ENCODE measurements at regions not wholly inside any gene's neighbourhood (a gene's known extent, or its start where the extent isn't known, plus 50 kb on each side); places are given as distances from the start of the nearest gene placed in this dataset.

- H3K4me3 ChIP-seq (ENCODE audit: low read length): no peak overlapping the region
- no peaks in the 10 kb centered on the region for H3K36me3 ChIP-seq (ENCODE audit: control insufficient read depth in 2 of 3, insufficient read depth in 3 of 3, low read length in 3 of 3)
- H3K27ac ChIP-seq (ENCODE audit: low read depth, low read length): no peak overlapping the region
- no peaks in the 10 kb centered on the region for H3K4me1 ChIP-seq (ENCODE audit: control insufficient read depth in 2 of 2, insufficient read depth in 2 of 2, low read length in 2 of 2)
- H3K36me3 Mint-ChIP-seq: peaks cover 0 to 3% (median 0%) of the 10 kb centered on the region in 5 donors
- H3K4me3 Mint-ChIP-seq: no peak overlapping the region
- peaks cover 0 to 9% (median 4%) of the 10 kb centered on the region in 5 donors for H3K27me3 Mint-ChIP-seq
- H3K27me3 ChIP-seq (ENCODE audit: control insufficient read depth in 2 of 2, insufficient read depth in 2 of 2, low read length in 2 of 2): no peaks in the 10 kb centered on the region
- intact Hi-C loops (cut with micrococcal nuclease): no loop called here
- POLR2A ChIA-PET: no interaction called here
- no peak for ATAC-seq
- CTCF ChIA-PET: no interaction called here
- H3K9me3 Mint-ChIP-seq: peaks cover 0 to 5% (median 0%) of the 10 kb centered on the region in 11 donors
- H3K27ac Mint-ChIP-seq: no peak overlapping the region
- no peak for DNase-seq
- peaks cover 0 to 5% (median 3%) of the 10 kb centered on the region in 7 donors for H3K4me1 Mint-ChIP-seq
- H3K9me3 ChIP-seq (ENCODE audit: control insufficient read depth in 2 of 3, low read length in 3 of 3): no peaks in the 10 kb centered on the region
Measured at GRCh38 chr5:35473589-35473988, 144.1 kb upstream of the SPEF2 start.

GRCh38 chr5:35470866-35471265 is 146.8 kb upstream of the SPEF2 start:
- CTCF ChIA-PET: no interaction called here
- no peak overlapping the region for H3K4me3 ChIP-seq (ENCODE audit: low read length)
- Mint-ChIP-seq H3K4me1 (no peaks in the 10 kb centered on the region), H3K27ac (peak overlapping the region in 1 of 9 donors; percentile 2), H3K9me3 (peaks cover 0 to 1% (median 0%) of the 10 kb centered on the region in 11 donors), H3K36me3 (no peaks in the 10 kb centered on the region), H3K27me3 (peaks cover 0 to 9% (median 5%) of the 10 kb centered on the region in 5 donors), H3K4me3 (no peak overlapping the region)
- ATAC-seq: no peak
- POLR2A ChIA-PET: no interaction called here
- intact Hi-C loops (cut with micrococcal nuclease): no loop called here
- H3K27me3 ChIP-seq (ENCODE audit: control insufficient read depth in 2 of 2, insufficient read depth in 2 of 2, low read length in 2 of 2): no peaks in the 10 kb centered on the region
- no peak overlapping the region for H3K27ac ChIP-seq (ENCODE audit: low read depth, low read length)
- H3K4me1 ChIP-seq (ENCODE audit: control insufficient read depth in 2 of 2, insufficient read depth in 2 of 2, low read length in 2 of 2): no peaks in the 10 kb centered on the region
- DNase-seq: no peak
- H3K9me3 ChIP-seq (ENCODE audit: control insufficient read depth in 2 of 3, low read length in 3 of 3): no peaks in the 10 kb centered on the region
- H3K36me3 ChIP-seq (ENCODE audit: control insufficient read depth in 2 of 3, insufficient read depth in 3 of 3, low read length in 3 of 3): no peaks in the 10 kb centered on the region

- Mint-ChIP-seq H3K4me1 (no peaks in the 10 kb centered on the region), H3K36me3 (no peaks in the 10 kb centered on the region), H3K27me3 (peaks cover 0 to 8% (median 0%) of the 10 kb centered on the region in 5 donors), H3K9me3 (peaks cover 0 to 1% (median 0%) of the 10 kb centered on the region in 11 donors), H3K27ac (no peak overlapping the region), H3K4me3 (no peak overlapping the region)
- no peak for ATAC-seq
- ChIA-PET POLR2A (no interaction called here), CTCF (no interaction called here)
- Histone ChIP-seq H3K9me3 (ENCODE audit: control insufficient read depth in 2 of 3, low read length in 3 of 3) (no peaks in the 10 kb centered on the region), H3K4me1 (ENCODE audit: control insufficient read depth in 2 of 2, insufficient read depth in 2 of 2, low read length in 2 of 2) (no peaks in the 10 kb centered on the region), H3K27ac (ENCODE audit: low read depth, low read length) (no peak overlapping the region), H3K4me3 (ENCODE audit: low read length) (no peak overlapping the region), H3K27me3 (ENCODE audit: control insufficient read depth in 2 of 2, insufficient read depth in 2 of 2, low read length in 2 of 2) (no peaks in the 10 kb centered on the region), H3K36me3 (ENCODE audit: control insufficient read depth in 2 of 3, insufficient read depth in 3 of 3, low read length in 3 of 3) (no peaks in the 10 kb centered on the region)
- DNase-seq: no peak
- intact Hi-C loops (cut with micrococcal nuclease): no loop called here
Measured at GRCh38 chr5:35468811-35469210, 148.9 kb upstream of the SPEF2 start.

- Histone ChIP-seq H3K27ac (ENCODE audit: low read depth, low read length) (no peak overlapping the region), H3K9me3 (ENCODE audit: control insufficient read depth in 2 of 3, low read length in 3 of 3) (no peaks in the 10 kb centered on the region), H3K4me1 (ENCODE audit: control insufficient read depth in 2 of 2, insufficient read depth in 2 of 2, low read length in 2 of 2) (no peaks in the 10 kb centered on the region), H3K4me3 (ENCODE audit: low read length) (no peak overlapping the region), H3K27me3 (ENCODE audit: control insufficient read depth in 2 of 2, insufficient read depth in 2 of 2, low read length in 2 of 2) (no peaks in the 10 kb centered on the region), H3K36me3 (ENCODE audit: control insufficient read depth in 2 of 3, insufficient read depth in 3 of 3, low read length in 3 of 3) (no peaks in the 10 kb centered on the region)
- Mint-ChIP-seq H3K27ac (no peak overlapping the region), H3K4me1 (no peaks in the 10 kb centered on the region), H3K27me3 (peaks cover 0 to 9% (median 0%) of the 10 kb centered on the region in 5 donors), H3K36me3 (no peaks in the 10 kb centered on the region), H3K4me3 (no peak overlapping the region), H3K9me3 (no peaks in the 10 kb centered on the region)
- no peak for DNase-seq
- ChIA-PET CTCF (interaction anchor here (0.6 kb wide), 1 partner anchor 1358 kb away, joined by 4 read pairs; no protein-coding TSS in a partner anchor), POLR2A (no interaction called here)
- ATAC-seq: no peak
- intact Hi-C loops (cut with micrococcal nuclease): no loop called here
Measured at GRCh38 chr5:35466746-35467145, 150.9 kb upstream of the SPEF2 start.

GRCh38 chr5:35464757-35465156 is 152.9 kb upstream of the SPEF2 start:
- H3K4me1 ChIP-seq (ENCODE audit: control insufficient read depth in 2 of 2, insufficient read depth in 2 of 2, low read length in 2 of 2): no peaks in the 10 kb centered on the region
- no peak overlapping the region for H3K4me3 ChIP-seq (ENCODE audit: low read length)
- H3K4me1 Mint-ChIP-seq: no peaks in the 10 kb centered on the region
- H3K4me3 Mint-ChIP-seq: no peak overlapping the region
- ChIA-PET CTCF (no interaction called here), POLR2A (no interaction called here)
- H3K27me3 Mint-ChIP-seq: peaks cover 0 to 11% (median 5%) of the 10 kb centered on the region in 5 donors
- DNase-seq (no peak), ATAC-seq (no peak)
- no peak overlapping the region for H3K27ac Mint-ChIP-seq
- H3K27ac ChIP-seq (ENCODE audit: low read depth, low read length): no peak overlapping the region
- H3K36me3 Mint-ChIP-seq: no peaks in the 10 kb centered on the region
- no peaks in the 10 kb centered on the region for H3K27me3 ChIP-seq (ENCODE audit: control insufficient read depth in 2 of 2, insufficient read depth in 2 of 2, low read length in 2 of 2)
- H3K9me3 ChIP-seq (ENCODE audit: control insufficient read depth in 2 of 3, low read length in 3 of 3): no peaks in the 10 kb centered on the region
- no peaks in the 10 kb centered on the region for H3K9me3 Mint-ChIP-seq
- H3K36me3 ChIP-seq (ENCODE audit: control insufficient read depth in 2 of 3, insufficient read depth in 3 of 3, low read length in 3 of 3): no peaks in the 10 kb centered on the region
- intact Hi-C loops (cut with micrococcal nuclease): no loop called here

GRCh38 chr5:35461530-35461929 is 156.1 kb upstream of the SPEF2 start:
- Histone ChIP-seq H3K36me3 (ENCODE audit: control insufficient read depth in 2 of 3, insufficient read depth in 3 of 3, low read length in 3 of 3) (no peaks in the 10 kb centered on the region), H3K27me3 (ENCODE audit: control insufficient read depth in 2 of 2, insufficient read depth in 2 of 2, low read length in 2 of 2) (no peaks in the 10 kb centered on the region), H3K4me1 (ENCODE audit: control insufficient read depth in 2 of 2, insufficient read depth in 2 of 2, low read length in 2 of 2) (no peaks in the 10 kb centered on the region), H3K27ac (ENCODE audit: low read depth, low read length) (no peak overlapping the region), H3K4me3 (ENCODE audit: low read length) (no peak overlapping the region), H3K9me3 (ENCODE audit: control insufficient read depth in 2 of 3, low read length in 3 of 3) (peaks cover 0 to 10% (median 0%) of the 10 kb centered on the region in 3 experiments)
- no peak overlapping the region for H3K4me3 Mint-ChIP-seq
- H3K36me3 Mint-ChIP-seq: peaks cover 0 to 11% (median 7%) of the 10 kb centered on the region in 5 donors
- ATAC-seq (no peak), DNase-seq (no peak)
- peaks cover 0 to 21% (median 7%) of the 10 kb centered on the region in 11 donors for H3K9me3 Mint-ChIP-seq
- H3K27ac Mint-ChIP-seq: no peak overlapping the region
- CTCF ChIA-PET: no interaction called here
- H3K4me1 Mint-ChIP-seq: no peaks in the 10 kb centered on the region
- intact Hi-C loops (cut with micrococcal nuclease): no loop called here
- POLR2A ChIA-PET: no interaction called here
- H3K27me3 Mint-ChIP-seq: peaks cover 0 to 11% (median 9%) of the 10 kb centered on the region in 5 donors

GRCh38 chr5:35458824-35459207 is 158.8 kb upstream of the SPEF2 start:
- no peaks in the 10 kb centered on the region for H3K4me1 ChIP-seq (ENCODE audit: control insufficient read depth in 2 of 2, insufficient read depth in 2 of 2, low read length in 2 of 2)
- Mint-ChIP-seq H3K9me3 (peaks cover 0 to 34% (median 14%) of the 10 kb centered on the region in 11 donors), H3K27me3 (peaks cover 0 to 21% (median 9%) of the 10 kb centered on the region in 5 donors), H3K4me1 (no peaks in the 10 kb centered on the region), H3K4me3 (no peak overlapping the region), H3K36me3 (peaks cover 0 to 15% (median 10%) of the 10 kb centered on the region in 5 donors), H3K27ac (no peak overlapping the region)
- intact Hi-C loops (cut with micrococcal nuclease): no loop called here
- peaks cover 0 to 10% (median 0%) of the 10 kb centered on the region in 3 experiments for H3K9me3 ChIP-seq (ENCODE audit: control insufficient read depth in 2 of 3, low read length in 3 of 3)
- no peak for ATAC-seq
- no peaks in the 10 kb centered on the region for H3K36me3 ChIP-seq (ENCODE audit: control insufficient read depth in 2 of 3, insufficient read depth in 3 of 3, low read length in 3 of 3)
- no peak for DNase-seq
- H3K4me3 ChIP-seq (ENCODE audit: low read length): no peak overlapping the region
- CTCF ChIA-PET: no interaction called here
- no peaks in the 10 kb centered on the region for H3K27me3 ChIP-seq (ENCODE audit: control insufficient read depth in 2 of 2, insufficient read depth in 2 of 2, low read length in 2 of 2)
- POLR2A ChIA-PET: no interaction called here
- H3K27ac ChIP-seq (ENCODE audit: low read depth, low read length): no peak overlapping the region
